Right renal pelvis (tissue), 4 donors: ENCODE measurements at regions not wholly inside any gene's neighbourhood (a gene's known extent, or its start where the extent isn't known, plus 50 kb on each side); places are given as distances from the start of the nearest gene placed in this dataset.
"Not testable (repeated sequence)": the region's sequence is repeated elsewhere in the genome, so short reads cannot be mapped to it uniquely, and the experiment has no call there.

ENCODE experiments used
- DNase-seq, 4 donors: peaks; one replicate each; pipeline ENCODE4 v3.0.0-alpha.2; 2013; ENCODE audit warnings: low read depth in 4 of 4, low spot score in 3 of 4, missing footprints in 1 of 4

DNA sequence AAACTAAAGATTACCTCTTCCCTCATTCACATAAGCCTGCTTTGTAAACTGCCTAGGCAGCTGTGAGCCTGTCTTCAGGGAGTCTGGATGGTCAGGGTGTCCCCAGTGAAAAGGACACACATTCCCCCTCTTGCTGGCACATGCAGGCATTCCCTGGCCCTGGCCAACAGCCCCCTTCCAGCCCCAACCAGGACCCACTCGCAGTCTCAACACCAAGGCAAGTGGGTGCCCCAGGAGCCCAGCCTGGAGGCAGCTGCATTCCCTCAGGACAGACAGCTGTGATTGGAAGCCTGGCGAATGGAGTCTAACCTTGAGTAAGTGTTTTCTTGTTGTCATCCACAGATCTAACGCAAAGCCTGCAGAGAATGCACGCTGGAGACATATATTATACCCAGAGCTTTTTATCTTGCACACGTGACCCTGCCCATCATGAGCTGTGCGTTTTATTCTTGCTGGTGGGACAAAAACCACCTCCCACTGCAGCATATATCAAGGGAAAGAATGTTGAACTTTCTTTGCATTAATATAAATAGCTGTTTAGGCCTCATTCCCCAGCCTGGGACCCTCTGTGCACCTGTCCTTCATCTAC, 95.0 kb upstream of the LHX1 start:
- no peak for DNase-seq

DNA sequence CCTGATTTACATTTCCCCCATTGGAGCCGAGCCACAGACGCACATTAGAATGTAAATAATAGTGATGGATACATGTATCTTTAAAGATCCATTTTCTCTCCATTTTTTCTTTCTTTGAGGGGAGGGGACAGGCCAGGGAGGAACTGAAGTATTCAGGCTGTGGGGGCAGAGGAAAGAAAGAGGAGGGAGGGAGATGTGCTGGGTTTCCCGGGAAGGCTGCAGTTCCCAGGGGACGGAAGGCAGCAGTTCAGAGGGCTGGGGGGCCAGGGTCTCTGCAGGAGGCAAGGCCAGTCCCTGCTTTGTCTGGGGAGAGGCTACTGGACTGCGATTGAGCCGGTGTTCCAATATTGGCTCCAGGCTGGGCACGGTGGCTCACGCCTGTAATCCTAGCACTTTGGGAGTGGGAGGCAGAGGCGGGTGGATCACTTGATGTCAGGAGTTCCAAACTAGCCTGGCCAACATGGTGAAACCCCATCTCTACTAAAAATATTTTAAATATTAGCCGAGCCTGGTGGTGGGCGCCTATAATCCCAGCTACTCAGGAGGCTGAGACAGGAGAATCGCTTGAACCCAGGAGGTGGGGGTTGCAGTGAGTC, 94.2 kb upstream of the LHX1 start:
- DNase-seq: no peak

DNA sequence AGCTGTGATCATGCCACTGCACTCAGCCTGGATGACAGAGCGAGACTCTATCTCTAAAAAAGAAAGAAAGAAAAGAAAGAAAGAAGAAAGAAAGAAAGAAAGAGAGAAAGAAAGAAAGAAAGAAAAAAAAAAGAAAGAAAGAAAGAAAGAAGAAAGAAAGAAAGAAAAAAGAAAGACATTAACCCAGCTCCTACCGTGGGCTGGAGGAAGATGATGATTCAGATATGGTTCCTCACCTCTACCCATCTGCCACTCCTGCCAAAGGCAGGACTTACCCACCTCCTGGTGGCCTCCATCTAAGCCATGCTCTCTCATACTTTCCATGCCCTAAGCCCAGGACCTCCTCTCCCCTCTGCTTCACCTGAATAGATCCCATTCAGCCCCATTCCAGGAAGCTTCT, 93.3 kb upstream of the LHX1 start:
- no peak for DNase-seq

DNA sequence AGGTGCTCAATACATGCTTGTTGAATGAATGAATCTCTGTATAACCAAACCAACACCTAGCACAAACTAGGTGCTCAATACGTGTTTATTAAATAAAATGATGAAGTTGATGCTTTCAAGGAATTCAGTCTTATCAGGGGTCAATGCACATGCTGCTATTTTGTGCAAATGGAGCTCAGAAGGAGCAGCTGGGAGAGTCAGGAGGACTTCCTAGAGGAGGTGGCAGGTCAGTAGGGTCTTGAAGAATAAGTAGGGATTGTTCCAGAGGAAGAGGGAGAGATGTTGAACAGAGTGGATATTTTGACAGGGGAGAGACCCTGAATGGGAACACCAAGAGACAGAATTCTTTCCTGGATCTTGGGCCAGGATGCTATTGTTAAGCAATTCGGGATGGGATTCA, 92.7 kb upstream of the LHX1 start:
- no peak for DNase-seq

DNA sequence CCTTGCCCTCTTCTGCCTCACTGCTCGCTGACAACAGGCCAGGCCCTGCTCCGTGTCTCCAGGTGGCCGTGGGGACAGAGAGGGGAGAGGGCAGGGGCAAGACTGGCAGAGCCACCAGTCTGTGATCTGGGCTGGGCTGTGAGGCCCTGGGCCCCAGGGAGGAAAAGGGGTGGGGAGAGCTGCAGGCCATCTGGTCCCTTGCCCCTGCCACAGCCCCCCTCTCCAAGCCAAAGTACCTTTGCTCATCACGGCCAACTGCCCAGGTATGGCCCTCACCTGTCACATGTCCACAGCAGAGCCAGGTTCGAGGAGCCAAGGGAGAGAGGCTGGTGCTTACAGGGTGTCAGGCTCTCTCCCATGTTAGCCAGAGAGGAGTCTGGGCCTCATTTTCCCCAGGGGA, 91.4 kb upstream of the LHX1 start:
- DNase-seq: no peak

DNA sequence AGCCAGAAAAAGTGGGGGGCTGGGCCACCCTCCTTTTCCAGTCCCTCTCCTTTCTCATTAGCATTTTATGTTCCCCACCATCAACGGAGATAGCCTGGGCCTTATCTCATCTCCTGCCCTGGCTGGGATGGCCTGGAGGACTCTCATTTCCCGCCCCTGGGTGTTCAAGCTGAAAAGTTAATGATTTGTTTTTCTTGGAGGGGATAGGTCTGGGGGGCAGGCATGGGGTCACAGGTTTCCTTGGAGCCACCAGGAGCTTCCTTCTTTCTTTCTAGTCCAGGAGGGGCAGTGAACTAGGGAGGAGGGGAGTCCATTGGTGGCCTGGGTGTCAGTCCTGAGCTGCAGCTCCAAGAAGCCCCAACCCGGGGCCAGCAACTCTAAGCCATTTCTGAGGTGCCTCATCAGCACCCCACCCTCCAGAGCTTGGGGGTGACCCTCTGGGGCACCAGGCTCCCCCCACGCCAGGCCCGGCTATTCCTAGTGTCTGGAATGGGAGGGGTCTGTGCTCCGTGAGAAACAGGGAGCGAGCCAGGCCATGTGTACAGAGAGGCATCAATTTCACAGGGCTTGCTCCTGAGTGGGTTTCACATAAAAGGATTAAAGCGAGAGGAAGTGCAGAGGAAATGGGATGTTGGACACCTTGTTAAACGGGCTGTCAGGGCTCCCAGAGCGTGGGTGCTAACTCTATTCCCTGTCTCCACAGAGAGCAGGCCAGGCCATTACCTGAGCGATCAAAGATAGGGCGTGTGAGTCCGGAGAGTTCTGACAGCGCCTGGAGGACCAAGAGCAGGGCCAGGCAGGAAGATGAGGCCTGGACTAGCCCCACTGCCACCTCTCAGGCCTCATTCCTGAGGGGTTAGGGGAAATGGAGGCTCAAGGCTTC, 90.6 kb upstream of the LHX1 start:
- no peak for DNase-seq

DNA sequence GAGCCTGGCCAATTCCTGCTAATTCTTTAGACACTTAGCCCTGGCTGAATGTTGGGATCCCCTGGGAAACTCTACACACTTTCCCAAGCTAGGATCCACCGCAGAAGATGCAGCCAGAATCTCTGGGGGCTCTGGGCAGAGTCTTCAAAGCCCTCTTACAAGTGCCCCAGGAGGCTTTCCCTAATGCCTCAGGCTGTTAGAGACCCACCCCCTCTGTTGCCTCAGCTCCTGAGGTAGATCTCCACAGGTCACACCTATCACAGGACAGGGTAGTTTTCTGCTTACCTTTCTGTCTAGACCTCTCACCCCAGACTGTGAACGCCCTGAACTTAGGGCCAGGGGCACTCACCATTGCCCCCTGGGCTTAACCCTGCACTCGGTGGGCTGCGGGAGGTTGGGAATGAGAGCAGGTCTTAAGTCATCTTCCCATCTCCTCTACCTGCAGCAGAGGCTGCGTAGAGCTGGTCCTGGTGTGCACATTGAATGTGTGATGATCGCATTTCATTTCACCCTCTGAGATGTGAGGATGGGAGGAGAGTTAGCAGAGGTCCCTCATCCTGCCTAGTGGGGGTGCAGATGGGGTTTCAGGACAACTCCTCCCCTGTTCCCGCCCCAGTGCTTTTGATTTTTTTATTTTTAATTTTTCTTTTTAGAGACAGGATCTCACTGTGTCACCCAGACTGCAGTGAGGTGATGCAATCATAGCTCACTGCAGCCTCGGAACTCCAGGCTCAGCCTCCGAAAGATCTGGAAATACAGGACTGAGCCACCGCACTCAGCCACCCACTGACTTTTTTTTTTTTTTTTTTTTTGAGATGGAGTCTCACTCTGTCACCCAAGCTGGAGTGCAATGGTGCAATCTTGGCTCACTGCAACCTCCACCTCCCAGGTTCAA, 89.0 kb upstream of the LHX1 start:
- DNase-seq: no peak

DNA sequence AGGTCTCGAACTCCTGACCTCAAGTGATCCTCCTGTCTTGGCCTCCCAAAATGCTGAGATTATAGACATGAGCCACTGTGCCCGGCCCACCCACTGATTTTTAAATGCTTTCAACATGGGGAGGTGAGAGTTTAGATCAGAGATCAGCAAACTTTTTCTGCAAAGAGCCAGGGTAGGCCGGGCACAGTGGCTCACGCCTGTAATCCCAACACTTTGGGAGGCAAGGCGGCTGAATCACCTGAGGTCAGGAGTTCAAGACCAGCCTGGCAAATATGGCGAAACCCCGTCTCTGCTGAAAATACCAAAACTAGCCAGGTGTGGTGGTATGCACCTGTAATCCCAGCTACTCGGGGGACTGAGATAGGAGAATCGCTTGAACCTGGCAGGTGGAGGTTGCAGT, 88.3 kb upstream of the LHX1 start:
- DNase-seq: not testable (repeated sequence)

DNA sequence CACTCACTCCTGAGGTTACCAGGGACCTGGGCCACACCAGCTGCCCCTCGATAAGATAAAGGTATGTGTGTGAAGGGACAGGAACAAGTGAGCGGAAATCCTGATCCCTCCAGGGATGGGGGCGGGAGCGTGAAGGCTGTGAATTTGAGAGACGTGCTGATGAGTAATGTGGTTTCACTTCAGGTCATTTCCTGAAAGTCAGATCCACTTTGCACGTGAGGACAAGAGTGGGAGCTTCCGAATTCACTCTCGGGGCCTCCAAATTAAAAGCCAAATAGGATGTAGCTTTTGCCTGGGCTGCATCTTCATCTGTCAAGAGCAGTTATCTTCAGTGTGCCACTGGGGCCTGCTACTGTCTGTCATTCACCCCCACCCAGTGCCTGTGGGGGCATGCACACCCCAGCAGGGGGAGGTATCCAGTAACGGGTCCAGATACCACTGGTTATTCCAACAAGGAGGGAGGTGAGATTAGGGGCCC, 87.4 kb upstream of the LHX1 start:
- no peak for DNase-seq

DNA sequence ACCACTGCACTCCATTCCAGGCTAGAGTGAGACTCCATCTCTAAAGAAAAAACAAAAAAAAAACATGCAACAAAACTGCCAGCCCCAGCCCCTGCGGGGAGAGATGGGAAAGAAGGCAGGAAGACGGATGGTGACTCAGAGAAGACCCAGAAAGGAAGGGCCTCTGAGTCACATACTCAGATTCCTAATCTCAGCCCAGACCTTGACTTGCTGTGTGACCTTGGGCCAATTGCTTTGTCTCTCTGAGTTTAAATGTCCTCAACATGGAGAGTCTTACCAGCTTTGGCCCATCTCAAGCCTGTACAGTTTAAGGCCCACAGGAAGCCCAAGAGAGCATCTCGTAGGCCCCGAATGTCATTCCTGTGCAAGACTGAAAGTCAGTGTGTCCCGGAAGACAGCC, 86.5 kb upstream of the LHX1 start:
- DNase-seq: no peak

DNA sequence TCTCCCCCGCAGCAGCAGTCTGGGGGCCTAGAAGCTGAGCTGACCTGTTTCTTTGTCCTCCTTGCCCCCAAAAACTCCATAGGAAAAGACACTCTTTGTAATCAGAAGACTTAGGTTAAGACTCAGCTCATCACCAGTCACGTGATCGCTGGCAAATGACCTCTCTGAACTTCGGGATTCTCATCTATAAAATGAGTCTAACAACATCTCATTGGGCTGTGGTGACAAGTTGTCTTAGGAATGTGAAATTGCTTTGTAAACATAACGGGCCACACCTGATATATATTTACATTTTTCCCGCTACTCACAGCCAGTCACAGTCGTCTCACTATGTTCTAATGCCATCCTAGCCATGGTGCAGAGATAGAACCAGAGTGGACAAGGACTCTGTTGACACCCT, 86.0 kb upstream of the LHX1 start:
- no peak for DNase-seq

DNA sequence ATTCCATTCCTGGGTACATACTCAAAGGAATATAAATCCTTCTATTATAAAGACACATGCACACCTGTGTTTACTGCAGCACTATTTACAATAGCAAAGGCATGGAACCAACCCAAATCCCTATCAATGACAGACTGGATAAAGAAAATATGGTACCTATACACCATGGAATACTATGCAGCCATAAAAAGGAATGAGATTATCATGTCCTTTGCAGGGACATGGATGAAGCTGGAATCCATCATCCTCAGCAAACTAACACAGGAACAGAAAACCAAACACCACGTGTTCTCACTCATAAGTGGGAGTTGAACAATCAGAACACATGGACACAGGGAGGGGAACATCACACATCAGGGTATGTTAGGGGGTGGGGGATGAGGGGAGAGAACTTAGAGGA, 84.8 kb upstream of the LHX1 start:
- not testable (repeated sequence) for DNase-seq

DNA sequence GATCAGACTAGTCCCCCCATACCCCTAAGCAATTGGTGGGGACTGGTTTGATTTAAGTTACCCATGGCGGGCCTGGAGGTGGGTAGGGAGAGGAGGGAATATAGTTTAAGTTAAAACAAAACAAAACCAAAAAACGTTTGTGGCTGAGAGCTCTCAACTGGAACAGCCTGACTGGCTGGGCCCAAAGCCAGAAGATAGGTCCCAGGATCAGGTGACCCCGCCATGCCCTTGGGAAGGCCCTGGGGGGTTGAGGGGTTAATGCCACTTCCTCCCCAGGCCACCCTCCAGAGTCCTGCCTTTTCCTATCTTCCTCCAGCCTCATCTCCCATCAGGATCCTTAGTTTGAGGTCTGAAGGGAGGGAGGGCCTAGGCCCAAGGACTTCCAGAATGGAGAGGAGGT, 82.3 kb upstream of the LHX1 start:
- DNase-seq: no peak

DNA sequence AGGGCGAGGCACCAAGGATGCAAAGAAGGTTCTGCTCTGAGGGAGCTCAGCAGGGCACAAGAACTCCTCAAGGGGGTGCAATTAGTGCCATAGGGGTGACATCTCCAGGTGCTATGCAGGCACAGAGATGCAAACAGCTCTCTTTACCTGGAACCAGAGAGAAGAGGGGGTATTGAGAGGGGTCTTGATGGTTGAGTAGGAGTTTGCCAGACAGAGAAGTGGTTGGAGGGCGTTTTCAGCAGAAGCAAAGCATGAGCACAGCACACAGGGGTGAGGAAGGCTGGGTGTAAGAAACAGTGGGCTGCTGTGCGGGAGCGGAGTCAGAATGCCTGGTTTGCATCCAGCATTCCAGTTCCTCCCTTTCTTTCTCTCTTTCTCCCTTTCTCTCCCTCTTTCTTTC, 81.8 kb upstream of the LHX1 start:
- no peak for DNase-seq

DNA sequence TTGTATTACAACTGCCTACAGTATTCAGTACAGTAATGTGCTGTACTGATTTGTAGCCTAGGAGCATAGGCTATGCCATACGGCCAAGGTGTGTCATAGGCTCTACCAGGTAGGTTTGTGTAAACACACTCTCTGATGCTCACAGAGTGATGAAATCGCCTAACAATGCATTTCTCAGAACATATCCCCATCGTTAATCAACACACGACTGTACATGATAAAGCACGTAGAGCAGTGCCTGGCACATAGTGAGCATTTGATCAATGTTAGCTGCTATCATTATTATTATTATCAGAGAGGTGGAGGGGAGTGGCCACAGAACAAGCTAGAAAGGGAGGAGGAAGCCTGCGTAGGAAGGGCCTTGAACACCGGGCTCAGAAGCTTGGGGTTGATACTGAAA, 81.1 kb upstream of the LHX1 start:
- no peak for DNase-seq

DNA sequence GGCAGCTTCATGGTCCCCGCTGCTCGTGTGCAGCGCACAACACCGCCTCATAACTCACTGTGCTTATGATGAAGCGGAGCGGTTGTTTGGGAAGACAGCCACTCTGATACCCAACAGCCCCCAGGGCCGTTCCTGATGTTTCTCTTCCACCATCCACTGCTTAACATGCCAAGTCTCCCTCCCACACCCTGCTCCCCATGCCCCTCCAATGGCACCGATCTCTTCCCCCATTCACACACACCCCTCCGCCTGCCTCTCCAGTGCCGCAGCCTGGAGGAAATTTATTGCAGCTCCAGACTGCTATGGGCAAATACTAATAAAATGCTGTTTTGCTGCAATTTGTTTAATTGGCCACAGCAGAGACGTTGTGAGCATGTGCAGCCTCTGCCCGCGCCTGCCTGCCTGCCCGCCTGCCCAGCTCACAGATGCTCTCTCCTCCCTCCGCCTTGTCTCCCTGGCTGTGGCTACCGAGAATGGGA, 80.3 kb upstream of the LHX1 start:
- DNase-seq: no peak

DNA sequence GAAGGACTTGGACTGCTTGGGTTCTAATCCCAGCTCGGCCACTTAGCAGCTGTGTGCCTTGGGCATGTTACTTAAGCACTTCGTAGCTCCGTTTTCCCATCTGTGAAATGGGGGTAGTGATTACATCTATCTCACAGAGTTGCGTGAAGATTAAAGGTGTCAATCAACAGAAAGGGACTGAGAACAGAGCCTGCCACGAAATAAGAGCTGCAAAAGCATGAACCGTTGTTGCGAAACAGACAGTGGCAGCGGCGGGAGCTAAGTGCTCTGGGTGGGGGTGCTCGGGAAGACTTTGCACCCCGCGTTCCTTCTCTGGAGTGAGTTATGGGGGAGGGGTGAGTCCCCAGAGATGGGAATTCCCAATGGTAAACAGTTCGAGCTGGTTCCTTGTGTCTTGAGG, 79.6 kb upstream of the LHX1 start:
- no peak for DNase-seq

DNA sequence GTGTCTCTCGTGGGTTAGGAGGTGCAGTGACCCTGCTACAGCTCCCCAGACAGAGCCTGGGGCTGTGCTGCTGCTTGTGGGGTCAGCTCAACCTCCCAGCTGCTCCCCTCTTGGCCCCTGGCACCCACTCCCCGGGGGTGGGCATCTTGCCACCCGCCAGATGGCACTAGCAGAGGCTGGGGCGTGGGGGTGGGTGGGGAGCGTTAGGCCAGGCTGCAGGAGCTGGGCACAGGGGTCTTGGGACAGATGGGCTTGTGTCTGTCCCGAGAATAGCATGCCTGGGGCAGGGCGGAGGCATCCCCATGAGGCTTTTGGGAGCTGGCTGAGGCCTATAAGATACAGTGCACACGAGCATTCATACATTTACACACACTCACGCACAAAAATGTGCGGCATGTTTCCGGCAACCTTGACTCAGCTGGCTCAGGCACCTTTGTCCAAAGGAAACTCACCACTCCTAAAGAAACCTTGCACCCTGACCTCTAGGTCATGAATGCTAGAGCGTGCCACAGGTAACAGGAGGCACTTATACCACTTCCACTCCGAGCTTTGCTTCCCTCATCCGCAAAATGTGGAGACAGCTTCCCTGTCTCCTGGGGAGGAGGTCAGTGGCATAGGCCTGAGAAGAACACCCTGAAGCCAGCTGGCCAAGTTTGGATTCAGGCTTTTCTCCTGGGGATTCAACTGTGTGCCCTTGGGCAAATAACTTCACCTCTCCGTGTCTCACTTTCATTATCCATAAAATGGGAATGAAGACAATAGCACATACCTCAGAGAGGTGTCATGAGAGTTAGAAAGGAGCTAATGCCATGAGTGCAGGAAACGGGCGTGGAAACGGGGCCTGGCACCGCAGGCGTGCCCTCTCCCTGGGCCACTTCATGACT, 78.9 kb upstream of the LHX1 start:
- DNase-seq: no peak

DNA sequence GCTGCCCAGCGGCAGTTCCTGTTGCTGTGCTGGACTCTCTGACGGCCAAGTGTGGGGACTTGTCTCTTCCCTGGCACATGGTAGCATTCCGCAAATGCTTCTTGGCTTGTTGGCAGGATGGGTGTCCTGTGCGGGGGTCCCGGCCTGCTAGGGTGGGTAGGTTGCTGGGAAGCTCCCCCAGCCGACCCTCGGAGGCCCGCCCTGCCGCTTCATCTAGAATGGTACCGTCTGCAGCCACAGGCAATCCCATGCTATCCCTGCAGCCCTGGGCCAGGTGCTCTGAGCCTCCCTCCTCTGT, 78.3 kb upstream of the LHX1 start:
- no peak for DNase-seq

DNA sequence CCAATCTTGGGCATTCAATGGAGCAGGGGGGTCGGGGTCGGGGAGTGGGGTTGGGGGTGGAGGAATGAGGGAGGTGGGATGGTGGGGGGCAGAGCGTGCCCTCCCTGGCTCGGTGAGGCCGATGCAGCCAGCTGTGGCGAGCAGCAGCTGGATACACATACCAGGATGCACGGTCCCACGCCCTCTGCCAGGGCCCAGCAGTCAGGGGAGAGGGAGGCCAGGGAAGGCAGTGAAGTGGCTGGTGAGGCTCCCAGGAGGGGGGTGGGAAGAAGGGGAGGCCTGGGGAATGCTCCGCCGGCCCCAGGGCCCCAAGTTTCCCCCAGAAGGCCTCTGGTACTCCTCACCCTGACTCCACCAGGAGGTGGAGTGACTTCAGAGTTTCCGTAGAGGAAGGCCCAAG, 77.6 kb upstream of the LHX1 start:
- peak in 1 of 4 donors; percentile 52 for DNase-seq
